ENCODE measurements at regions not wholly inside any gene's neighbourhood (a gene's known extent, or its start where the extent isn't known, plus 50 kb on each side); places are given as distances from the start of the nearest gene placed in this dataset.

GRCh38 chr14:53793790-53794505 is 162.7 kb downstream of the BMP4 start:
- TF ChIP-seq CTCF (IDR thresholded peaks at IDR 0.05) (no peak), POLR2AphosphoS5 (IDR thresholded peaks at IDR 0.05) (no peak), POLR2A (IDR thresholded peaks at IDR 0.05) (no peak)
